OCI-LY1 (cell line): ENCODE measurements at regions not wholly inside any gene's neighbourhood (a gene's known extent, or its start where the extent isn't known, plus 50 kb on each side); places are given as distances from the start of the nearest gene placed in this dataset.

Experiments used
- EZH2 ChIP-seq: fragments of 200-600 bp; sonication (generic), shearing (Covaris generic); IDR thresholded peaks from 2 replicates; pipeline ENCODE4 v1.8.0; 2017; ENCODE audit warnings: borderline replicate concordance, mixed run types, mild to moderate bottlenecking, antibody characterized with exemption, low read length, moderate library complexity, mixed read lengths
- TF ChIP-seq, protein P1 (sequence below): fragments of 200-600 bp; sonication (generic), shearing (Covaris generic); IDR thresholded peaks from 2 replicates; pipeline ENCODE4 v1.5.1; 2017; ENCODE audit warnings: mild to moderate bottlenecking, antibody characterized with exemption, low read length, moderate library complexity, mixed read lengths

- TF ChIP-seq EZH2: no peak
- TF ChIP-seq, protein P1, sequence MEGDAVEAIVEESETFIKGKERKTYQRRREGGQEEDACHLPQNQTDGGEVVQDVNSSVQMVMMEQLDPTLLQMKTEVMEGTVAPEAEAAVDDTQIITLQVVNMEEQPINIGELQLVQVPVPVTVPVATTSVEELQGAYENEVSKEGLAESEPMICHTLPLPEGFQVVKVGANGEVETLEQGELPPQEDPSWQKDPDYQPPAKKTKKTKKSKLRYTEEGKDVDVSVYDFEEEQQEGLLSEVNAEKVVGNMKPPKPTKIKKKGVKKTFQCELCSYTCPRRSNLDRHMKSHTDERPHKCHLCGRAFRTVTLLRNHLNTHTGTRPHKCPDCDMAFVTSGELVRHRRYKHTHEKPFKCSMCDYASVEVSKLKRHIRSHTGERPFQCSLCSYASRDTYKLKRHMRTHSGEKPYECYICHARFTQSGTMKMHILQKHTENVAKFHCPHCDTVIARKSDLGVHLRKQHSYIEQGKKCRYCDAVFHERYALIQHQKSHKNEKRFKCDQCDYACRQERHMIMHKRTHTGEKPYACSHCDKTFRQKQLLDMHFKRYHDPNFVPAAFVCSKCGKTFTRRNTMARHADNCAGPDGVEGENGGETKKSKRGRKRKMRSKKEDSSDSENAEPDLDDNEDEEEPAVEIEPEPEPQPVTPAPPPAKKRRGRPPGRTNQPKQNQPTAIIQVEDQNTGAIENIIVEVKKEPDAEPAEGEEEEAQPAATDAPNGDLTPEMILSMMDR: no peak
These were observed 142.3 kb upstream of the CHL1 start for GRCh38 chr3:54240-54639.
